GM12878 (cell line): ENCODE measurements at regions not wholly inside any gene's neighbourhood (a gene's known extent, or its start where the extent isn't known, plus 50 kb on each side); places are given as distances from the start of the nearest gene placed in this dataset.

ENCODE experiments used
- ATAC-seq: fragments of 200-7000 bp; cut with Tn5 transposase; 3 replicates; pipeline ENCODE4 v1.9.1; 2020; ENCODE audit warnings: mild to moderate bottlenecking, moderate library complexity
- BruUV-seq: library from RNA; stranded (reverse); fragments of 400-500 nt; replicated peaks from 2 replicates; lab custom pipeline; 2021; lab: Mats Ljungman, UMichigan
- CTCF ChIA-PET: fragments of 300-600 bp; sonication (Branson Sonifier 250); formaldehyde crosslinking; extraction: SDS; loops from one replicate; lab custom pipeline; 2021; ENCODE audit warnings: inconsistent platforms; lab: Yijun Ruan, JAX
- POLR2A ChIA-PET: fragments of 350-600 bp; formaldehyde crosslinking; extraction: SDS; loops from one replicate; lab custom pipeline; 2021; ENCODE audit warnings: inconsistent platforms; lab: Charles Lee
- RAD21 ChIA-PET: fragments of 300-600 bp; sonication (Branson Sonifier 250); formaldehyde crosslinking; loops from one replicate; lab custom pipeline; 2023; ENCODE audit warnings: antibody characterized with exemption; ENCODE audit not compliant: unreplicated experiment; lab: Charles Lee
- SMC1A ChIA-PET: fragments of 300-600 bp; sonication (Branson Sonifier 250); formaldehyde crosslinking; loops from one replicate; lab custom pipeline; 2023; ENCODE audit not compliant: unreplicated experiment, uncharacterized antibody; lab: Charles Lee
- DNase-seq: peaks from one replicate; pipeline ENCODE4 v3.0.0-alpha.2; 2011; ENCODE audit warnings: low read depth, low spot score
- FAIRE-seq: peaks from 3 replicates; lab custom pipeline; 2011; peaks lifted over from hg19 to GRCh38; lab: Jason Lieb, UNC
- H2AFZ ChIP-seq: 2 replicates; pipeline ENCODE4 v1.6.0; 2011; ENCODE audit warnings: low read depth, low read length, control low read depth; ENCODE audit not compliant: control insufficient read depth
- H3K27ac ChIP-seq: 2 replicates; pipeline ENCODE4 v1.5.1; 2011; ENCODE audit warnings: control low read depth; ENCODE audit not compliant: control insufficient read depth, insufficient read depth
- H3K27me3 ChIP-seq, 2 experiments: replicated peaks in 1 of 2; 2 replicates each; pipeline versions ENCODE4 v1.6.0 to v1.6.1; 2011; ENCODE audit warnings: low read length in 1 of 2; ENCODE audit not compliant: control insufficient read depth in 2 of 2, insufficient read depth in 2 of 2
- H3K36me3 ChIP-seq, 2 experiments: 2 replicates each; pipeline ENCODE4 v1.5.1; 2011; ENCODE audit warnings: low read length in 1 of 2; ENCODE audit not compliant: control insufficient read depth in 2 of 2, insufficient read depth in 2 of 2
- H3K4me1 ChIP-seq: 2 replicates; pipeline ENCODE4 v1.6.1; 2011; ENCODE audit warnings: mild to moderate bottlenecking, low read length, moderate library complexity, mixed read lengths; ENCODE audit not compliant: control insufficient read depth, insufficient read depth
- H3K4me2 ChIP-seq: 2 replicates; pipeline ENCODE4 v1.6.0; 2011; ENCODE audit warnings: control low read depth; ENCODE audit not compliant: control insufficient read depth, insufficient read depth
- H3K4me3 ChIP-seq: fragments of 200-600 bp; sonication (generic); 2 replicates; pipeline ENCODE4 v1.5.1; 2016
- H3K79me2 ChIP-seq: 2 replicates; pipeline ENCODE4 v1.6.0; 2011; ENCODE audit warnings: low read length; ENCODE audit not compliant: control insufficient read depth, insufficient read depth
- H3K9ac ChIP-seq: 2 replicates; pipeline ENCODE4 v1.8.0; 2011; ENCODE audit warnings: low read length, control low read depth, mixed read lengths; ENCODE audit not compliant: control insufficient read depth, insufficient read depth
- H3K9me3 ChIP-seq: replicated peaks from 3 replicates; pipeline ENCODE4 v1.5.1; 2011; ENCODE audit warnings: mild to moderate bottlenecking, low read length; ENCODE audit not compliant: control insufficient read depth, insufficient read depth
- H4K20me1 ChIP-seq: 2 replicates; pipeline ENCODE4 v1.6.0; 2011; ENCODE audit not compliant: control insufficient read depth, insufficient read depth
- CHD1 ChIP-seq: IDR thresholded peaks from 2 replicates; pipeline ENCODE4 v1.6.1; 2012; ENCODE audit warnings: low read depth, low read length, improper control_type of control experiment
- E4F1 ChIP-seq: fragments of 450-650 bp; IDR thresholded peaks from 2 replicates; pipeline ENCODE4 v1.6.1; 2018; ENCODE audit warnings: borderline replicate concordance, mild to moderate bottlenecking; ENCODE audit not compliant: partially characterized antibody
- EED ChIP-seq: sonication (generic); IDR thresholded peaks from 2 replicates; pipeline ENCODE4 v1.6.1; 2016; ENCODE audit warnings: antibody characterized with exemption, low read depth
- FOS ChIP-seq: IDR thresholded peaks from 3 replicates; pipeline ENCODE4 v1.6.1; 2011; ENCODE audit warnings: borderline replicate concordance; ENCODE audit not compliant: insufficient read length; ENCODE audit errors: extremely low read depth
- HDGF ChIP-seq: fragments of 450-650 bp; IDR thresholded peaks from 2 replicates; pipeline ENCODE4 v1.6.1; 2016; ENCODE audit warnings: antibody characterized with exemption
- KAT2A ChIP-seq: conservative IDR thresholded peaks from 2 replicates; pipeline ENCODE4 v1.6.1; 2011; ENCODE audit warnings: low read depth, low read length; ENCODE audit not compliant: control insufficient read depth
- MLLT1 ChIP-seq: fragments of 450-650 bp; IDR thresholded peaks from 2 replicates; pipeline ENCODE4 v1.6.1; 2016; ENCODE audit warnings: mild to moderate bottlenecking
- NR2F1 ChIP-seq: fragments of 450-650 bp; conservative IDR thresholded peaks from 2 replicates; pipeline ENCODE4 v1.6.1; 2017; ENCODE audit warnings: mild to moderate bottlenecking
- PAX8 ChIP-seq: fragments of 450-650 bp; IDR thresholded peaks from 2 replicates; pipeline ENCODE4 v1.6.1; 2017; ENCODE audit warnings: mild to moderate bottlenecking, moderate library complexity
- POLR2AphosphoS5 ChIP-seq: IDR thresholded peaks from 2 replicates; pipeline ENCODE4 v1.6.1; 2011; ENCODE audit warnings: mild to moderate bottlenecking, low read length, inconsistent platforms
- RB1 ChIP-seq: fragments of 450-650 bp; formaldehyde crosslinking; IDR thresholded peaks from 2 replicates; pipeline ENCODE4 v1.6.1; 2017; ENCODE audit warnings: mild to moderate bottlenecking, borderline replicate concordance
- RBBP5 ChIP-seq: fragments of 200-600 bp; sonication (generic); conservative IDR thresholded peaks from 2 replicates; pipeline ENCODE4 v1.6.1; 2016
- RCOR1 ChIP-seq: conservative IDR thresholded peaks from 2 replicates; pipeline ENCODE4 v1.6.1; 2012; ENCODE audit warnings: low read depth, low read length, improper control_type of control experiment
- STAT3 ChIP-seq: IDR thresholded peaks from 2 replicates; pipeline ENCODE4 v1.6.1; 2011; ENCODE audit warnings: low read depth, low read length, improper control_type of control experiment
- USF1 ChIP-seq: IDR thresholded peaks from 2 replicates; pipeline ENCODE4 v1.6.1; 2011; ENCODE audit warnings: borderline replicate concordance, low read depth, mild to moderate bottlenecking, moderate library complexity, mixed read lengths, low read length; ENCODE audit not compliant: insufficient read depth; ENCODE audit errors: extremely low read length
- ZSCAN29 ChIP-seq: fragments of 450-650 bp; IDR thresholded peaks from 2 replicates; pipeline ENCODE4 v1.6.1; 2017; ENCODE audit warnings: mild to moderate bottlenecking, moderate library complexity
- WGBS: methylation state at CpG from one replicate; pipeline ENCODE4 v1.1.6; 2016; ENCODE audit warnings: low lambda C conversion rate; ENCODE audit not compliant: insufficient replicate concordance, insufficient coverage; ENCODE audit errors: missing lambda C conversion rate; 5-methylcytosine and 5-hydroxymethylcytosine counted together
- in situ Hi-C: fragments of 300-500 bp; cut with MboI; formaldehyde crosslinking; loops from 9 replicates; pipeline ENCODE4 v1.14.3; 2018; ENCODE audit warnings: mixed read lengths
- intact Hi-C: fragments of 100-400 bp; cut with micrococcal nuclease; formaldehyde crosslinking; loops from one replicate; pipeline ENCODE4 v1.14.2; 2022; ENCODE audit not compliant: unreplicated experiment
- TF ChIP-seq, protein P1 (sequence below): fragments of 150-350 bp; IDR thresholded peaks from 2 replicates; pipeline ENCODE4 v1.6.1; 2014; ENCODE audit warnings: mild to moderate bottlenecking, low read depth, low read length

DNA sequence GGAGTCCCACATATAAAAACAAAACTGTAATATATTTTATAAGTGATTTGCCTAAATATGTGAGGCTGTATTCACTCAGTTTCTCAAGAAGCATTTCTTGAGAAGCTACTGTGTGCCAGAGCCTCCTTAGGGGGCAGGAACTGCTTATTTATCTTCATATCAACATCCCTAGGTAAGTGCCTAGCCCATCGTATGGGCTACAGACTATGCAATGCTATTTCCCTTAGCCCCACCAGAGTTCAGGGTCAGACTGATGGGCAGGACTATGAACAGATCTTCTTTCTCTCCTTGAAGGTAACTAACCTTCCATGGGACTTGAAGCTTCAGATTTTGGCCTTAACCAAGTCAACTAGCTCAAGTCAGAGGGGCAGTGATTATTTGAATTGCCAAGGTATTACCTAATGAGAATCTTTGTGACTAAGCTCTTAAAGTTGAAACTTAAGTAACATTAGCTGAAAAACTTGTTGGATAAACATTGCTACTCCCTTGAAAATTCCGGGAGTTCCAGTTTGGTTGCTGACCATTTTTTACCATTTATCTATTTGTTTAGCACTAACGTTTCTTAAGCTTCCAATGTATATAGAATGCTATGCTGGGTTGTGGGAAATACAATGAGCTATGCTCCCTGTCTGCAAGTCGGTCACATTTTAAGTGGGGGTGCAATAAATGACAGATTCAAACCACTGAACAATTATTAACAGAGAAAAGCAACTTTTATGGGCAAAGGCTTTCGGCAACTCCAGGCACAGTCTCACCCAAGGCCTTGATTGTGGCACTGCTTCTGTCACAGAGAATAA, 85.2 kb downstream of the GPR88 start:
- Histone ChIP-seq H3K27me3 (no peaks in the 10 kb centered on the region), H3K4me2 (no peak overlapping the region), H3K4me1 (no peaks in the 10 kb centered on the region), H3K27ac (no peak overlapping the region), H2AFZ (no peak overlapping the region), H3K36me3 (no peaks in the 10 kb centered on the region), H3K4me3 (no peak overlapping the region), H4K20me1 (no peaks in the 10 kb centered on the region), H3K9ac (no peak overlapping the region), H3K9me3 (no peaks in the 10 kb centered on the region), H3K79me2 (no peaks in the 10 kb centered on the region)
- ChIA-PET SMC1A (interaction anchor here (1.0 to 1.1 kb wide), 2 partner anchors 48 to 160 kb away, joined by 3 to 4 read pairs; no protein-coding TSS in a partner anchor), CTCF (interaction anchor here (0.8 to 1.6 kb wide), 3 partner anchors 12 to 246 kb away, joined by 3 to 5 read pairs (median 3); no protein-coding TSS in a partner anchor), RAD21 (interaction anchor here (1.1 kb wide), 2 partner anchors 9 to 96 kb away, joined by 3 read pairs; partner anchors contain the start of gene VCAM1), POLR2A (no interaction called here)
- BruUV-seq, result no TSS peak
- in situ Hi-C loops (no loop called here), intact Hi-C loops (no loop called here)
- ATAC-seq (no peak), DNase-seq (no peak), FAIRE-seq (no peak)
- 18% methylated on average over 5 of the region's 5 CpGs for WGBS
- no peak for TF ChIP-seq USF1
- TF ChIP-seq, protein P1, sequence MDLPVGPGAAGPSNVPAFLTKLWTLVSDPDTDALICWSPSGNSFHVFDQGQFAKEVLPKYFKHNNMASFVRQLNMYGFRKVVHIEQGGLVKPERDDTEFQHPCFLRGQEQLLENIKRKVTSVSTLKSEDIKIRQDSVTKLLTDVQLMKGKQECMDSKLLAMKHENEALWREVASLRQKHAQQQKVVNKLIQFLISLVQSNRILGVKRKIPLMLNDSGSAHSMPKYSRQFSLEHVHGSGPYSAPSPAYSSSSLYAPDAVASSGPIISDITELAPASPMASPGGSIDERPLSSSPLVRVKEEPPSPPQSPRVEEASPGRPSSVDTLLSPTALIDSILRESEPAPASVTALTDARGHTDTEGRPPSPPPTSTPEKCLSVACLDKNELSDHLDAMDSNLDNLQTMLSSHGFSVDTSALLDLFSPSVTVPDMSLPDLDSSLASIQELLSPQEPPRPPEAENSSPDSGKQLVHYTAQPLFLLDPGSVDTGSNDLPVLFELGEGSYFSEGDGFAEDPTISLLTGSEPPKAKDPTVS, result no peak
- TF ChIP-seq MLLT1, result no peak
- TF ChIP-seq STAT3, result no peak
- TF ChIP-seq RB1, result no peak
- TF ChIP-seq RCOR1, result no peak
- TF ChIP-seq E4F1, result no peak
- TF ChIP-seq POLR2AphosphoS5, result no peak
- TF ChIP-seq HDGF, result no peak
- no peak for TF ChIP-seq ZSCAN29
- no peak for TF ChIP-seq CHD1
- no peak for TF ChIP-seq RBBP5
- no peak for TF ChIP-seq PAX8
- no peak for TF ChIP-seq FOS
- no peak for TF ChIP-seq KAT2A
- TF ChIP-seq NR2F1, result no peak
- TF ChIP-seq EED, result no peak
